Karpas-422 (cell line): ENCODE measurements at regions not wholly inside any gene's neighbourhood (a gene's known extent, or its start where the extent isn't known, plus 50 kb on each side); places are given as distances from the start of the nearest gene placed in this dataset.
"Not testable (repeated sequence)": the region's sequence is repeated elsewhere in the genome, so short reads cannot be mapped to it uniquely, and the experiment has no call there.

Experiments
- DNase-seq: peaks from one replicate; pipeline ENCODE4 v3.0.0-alpha.2; 2015
- H2AFZ ChIP-seq: fragments of 200-600 bp; sonication (generic); 2 replicates; pipeline ENCODE4 v1.6.1; 2014; ENCODE audit warnings: antibody characterized with exemption, low read length, mixed read lengths
- H3K27ac ChIP-seq: fragments of 200-600 bp; sonication (generic); 2 replicates; pipeline ENCODE4 v1.5.1; 2014; ENCODE audit warnings: mild to moderate bottlenecking, low read length, moderate library complexity
- H3K27me3 ChIP-seq: fragments of 200-600 bp; sonication (generic); 2 replicates; pipeline ENCODE4 v1.6.1; 2014; ENCODE audit warnings: low read length, mixed read lengths
- H3K36me3 ChIP-seq: fragments of 200-600 bp; sonication (generic); 2 replicates; pipeline ENCODE4 v1.6.1; 2014; ENCODE audit warnings: low read length, mixed read lengths; ENCODE audit not compliant: insufficient read depth
- H3K4me1 ChIP-seq: fragments of 200-600 bp; sonication (generic); 2 replicates; pipeline ENCODE4 v1.6.1; 2014; ENCODE audit warnings: mild to moderate bottlenecking, low read length, mixed read lengths
- H3K4me2 ChIP-seq: fragments of 200-600 bp; sonication (generic); 2 replicates; pipeline ENCODE4 v1.6.1; 2014; ENCODE audit warnings: low read length, low read depth, mild to moderate bottlenecking; ENCODE audit not compliant: poor library complexity, severe bottlenecking
- H3K4me3 ChIP-seq: fragments of 200-600 bp; sonication (generic); 2 replicates; pipeline ENCODE4 v1.5.1; 2014; ENCODE audit warnings: mild to moderate bottlenecking, antibody characterized with exemption, low read length, mixed read lengths
- H3K79me2 ChIP-seq: fragments of 200-600 bp; sonication (generic); 2 replicates; pipeline ENCODE4 v1.6.1; 2014; ENCODE audit warnings: mild to moderate bottlenecking, low read length, mixed read lengths
- H3K9ac ChIP-seq: fragments of 200-600 bp; sonication (generic); 2 replicates; pipeline ENCODE4 v1.6.0; 2014; ENCODE audit warnings: low read length
- H3K9me2 ChIP-seq: fragments of 200-600 bp; sonication (generic), shearing (Covaris generic); replicated peaks from 2 replicates; pipeline ENCODE4 v1.6.0; 2014; ENCODE audit warnings: mild to moderate bottlenecking, low read length, moderate library complexity; ENCODE audit not compliant: insufficient read depth
- H3K9me3 ChIP-seq: fragments of 300-700, 200-600 bp; sonication (generic); 2 replicates; pipeline ENCODE4 v1.6.1; 2014; ENCODE audit warnings: low read length, mixed read lengths
- H4K20me1 ChIP-seq: fragments of 200-600 bp; sonication (generic); 2 replicates; pipeline ENCODE4 v1.6.1; 2014; ENCODE audit warnings: mild to moderate bottlenecking, antibody characterized with exemption, low read length, low read depth; ENCODE audit not compliant: insufficient read depth

DNA sequence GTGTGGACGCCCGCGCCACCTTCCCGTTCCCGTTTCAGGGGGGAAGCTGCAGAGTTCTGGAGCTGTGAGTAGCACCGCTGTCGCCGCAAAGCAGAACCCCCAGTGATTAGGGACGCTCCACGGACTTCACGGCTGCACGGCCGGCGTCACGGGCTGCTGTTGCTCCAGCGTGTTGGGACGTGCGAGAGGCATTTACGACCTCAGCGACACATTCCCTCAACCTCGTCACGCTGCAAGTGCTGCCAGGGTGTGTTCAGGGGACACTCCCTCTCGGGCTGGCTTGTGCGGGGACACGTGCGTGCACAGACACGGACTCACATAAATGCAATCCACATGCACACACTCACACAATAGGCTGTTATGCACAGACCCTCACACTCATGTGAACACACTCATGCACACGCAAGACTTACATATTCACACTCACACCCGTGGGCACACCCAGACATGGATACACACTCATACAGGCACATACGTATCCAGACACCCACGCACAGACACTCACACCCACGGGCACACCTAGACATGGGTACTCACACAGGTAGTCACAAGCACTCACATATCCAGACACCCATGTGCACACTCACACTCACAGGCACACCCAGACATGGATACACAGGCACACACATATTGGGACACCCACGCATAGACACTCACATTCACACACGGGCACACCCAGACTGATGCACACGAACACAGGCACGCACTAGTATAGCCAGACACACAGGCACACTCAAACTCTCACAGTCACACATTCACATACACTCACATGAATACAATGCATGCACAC is 198.0 kb upstream of the ZNF469 start:
- not testable (repeated sequence) for H3K9me3 ChIP-seq, H3K4me2 ChIP-seq, H3K4me3 ChIP-seq, H3K9me2 ChIP-seq, DNase-seq, H3K4me1 ChIP-seq, H3K9ac ChIP-seq, H3K27ac ChIP-seq, H2AFZ ChIP-seq, H3K79me2 ChIP-seq, H4K20me1 ChIP-seq, H3K27me3 ChIP-seq, H3K36me3 ChIP-seq

DNA sequence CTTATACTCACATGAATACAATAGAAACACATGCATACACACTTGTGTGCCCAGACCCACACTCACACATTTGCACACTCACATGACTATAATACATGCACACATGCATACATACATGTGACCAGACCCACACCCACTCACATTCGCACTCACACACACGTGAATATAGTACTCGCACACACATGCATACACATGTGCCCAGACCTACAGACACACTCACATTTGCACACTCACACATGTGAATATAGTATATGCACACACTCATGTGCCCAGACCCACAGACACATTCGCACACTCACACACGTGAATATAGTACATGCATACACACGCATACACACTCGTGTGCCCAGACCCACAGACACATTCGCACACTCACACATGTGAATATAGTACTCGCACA is 197.4 kb upstream of the ZNF469 start:
- not testable (repeated sequence) for H3K4me1 ChIP-seq, H3K36me3 ChIP-seq

DNA sequence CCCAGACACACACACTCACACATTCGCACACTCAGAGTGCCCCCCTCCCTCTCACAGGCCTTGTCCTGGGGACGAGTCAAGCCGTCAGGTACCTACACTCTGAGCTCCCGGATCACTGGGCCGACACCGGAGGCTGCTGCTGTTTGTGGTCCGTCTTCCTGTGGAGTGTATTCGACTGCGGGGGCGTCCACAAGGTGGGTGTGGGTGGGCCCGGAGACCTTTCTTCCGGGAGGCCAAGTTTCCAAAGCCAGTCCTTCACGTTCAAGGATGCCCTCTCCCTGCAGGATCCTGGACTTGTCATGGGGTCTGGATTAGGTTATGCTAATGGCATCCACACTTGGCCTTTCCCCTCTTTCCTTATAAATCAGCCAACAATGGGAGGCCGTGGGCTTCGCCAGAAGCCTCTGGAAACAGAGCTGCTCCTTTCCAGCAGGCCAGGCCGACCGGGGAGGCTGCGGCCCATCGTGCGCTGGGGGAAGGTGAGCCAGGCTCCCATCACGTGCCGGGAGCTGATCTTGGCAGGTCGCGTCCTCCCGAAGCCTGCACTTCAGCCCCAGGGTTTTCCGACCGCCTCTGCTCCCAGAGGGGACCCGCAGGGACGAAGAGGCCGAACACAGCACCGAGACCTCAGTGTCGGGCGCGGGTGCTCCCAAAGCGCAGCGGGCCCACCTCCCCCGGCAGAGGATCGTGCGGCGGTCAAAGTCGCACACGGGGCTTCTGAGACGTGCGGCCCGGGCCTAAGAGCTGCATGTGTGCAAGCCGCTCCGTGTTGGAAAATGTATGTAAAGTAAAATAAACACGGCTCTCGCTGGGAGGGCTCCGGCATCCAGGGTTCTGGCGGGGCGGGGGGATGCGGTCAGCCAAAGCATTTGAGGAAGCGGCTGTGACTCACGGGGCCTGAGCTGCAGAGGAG is 196.5 kb upstream of the ZNF469 start:
- not testable (repeated sequence) for H3K4me2 ChIP-seq, H3K79me2 ChIP-seq, H3K36me3 ChIP-seq, H3K9me2 ChIP-seq, H3K27me3 ChIP-seq, DNase-seq, H3K27ac ChIP-seq, H2AFZ ChIP-seq, H3K4me3 ChIP-seq, H3K9me3 ChIP-seq, H4K20me1 ChIP-seq, H3K9ac ChIP-seq, H3K4me1 ChIP-seq

More for the DNA sequence above, 197.4 kb upstream of the ZNF469 start:
- H2AFZ ChIP-seq, H3K9me3 ChIP-seq, H3K4me3 ChIP-seq, H3K9me2 ChIP-seq, DNase-seq, H3K27me3 ChIP-seq, H3K79me2 ChIP-seq, H3K27ac ChIP-seq, H4K20me1 ChIP-seq, H3K4me2 ChIP-seq, H3K9ac ChIP-seq: not testable (repeated sequence)

DNA sequence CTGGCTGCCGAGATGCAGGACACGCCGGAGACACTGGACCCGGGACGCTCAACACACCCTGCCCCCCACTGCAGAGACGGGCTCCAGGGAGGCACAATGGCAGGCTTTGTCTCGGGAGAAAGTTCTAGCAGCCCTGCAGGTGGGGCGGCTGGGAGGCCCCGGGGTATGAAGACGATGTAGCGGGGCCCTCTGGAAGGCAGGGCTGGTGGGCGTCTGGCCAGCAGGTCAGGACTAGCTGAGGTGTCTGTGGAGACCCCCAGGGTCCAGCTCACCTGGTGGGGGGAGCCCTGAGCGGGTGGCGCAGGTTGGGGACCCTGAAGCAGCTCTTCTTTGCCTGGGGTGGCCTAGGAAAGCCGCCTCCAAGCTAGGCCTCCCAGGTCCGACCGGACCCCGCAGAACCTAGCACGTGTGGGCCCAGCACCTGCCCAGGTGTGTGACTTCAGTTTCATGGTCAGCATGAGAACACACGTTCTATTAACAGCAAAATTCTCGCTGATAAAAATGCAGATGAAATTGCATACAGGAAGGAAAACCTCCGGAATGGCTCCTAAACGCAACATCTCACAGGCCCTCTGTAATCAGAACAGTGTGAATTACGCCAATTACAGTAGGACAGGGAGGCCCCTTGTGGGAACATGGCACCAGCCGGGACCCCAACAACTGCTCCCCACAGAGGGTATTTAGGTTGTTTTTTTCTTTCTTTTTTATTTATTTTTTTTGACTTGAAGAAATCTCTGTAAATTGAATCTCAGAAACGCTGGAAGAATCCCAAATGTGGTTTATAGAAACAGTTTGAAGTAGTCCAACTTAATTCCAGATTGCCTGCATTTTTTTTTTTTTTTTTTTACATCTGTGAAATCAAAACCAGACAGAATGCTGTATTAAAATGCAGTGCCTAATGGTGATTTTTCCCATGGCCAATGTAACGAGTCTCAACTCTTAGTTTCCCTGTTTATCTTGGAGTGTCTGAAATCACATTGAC is 195.6 kb upstream of the ZNF469 start:
- H3K9me3 ChIP-seq, H3K79me2 ChIP-seq, H2AFZ ChIP-seq, H3K27ac ChIP-seq, H3K4me3 ChIP-seq, H3K4me1 ChIP-seq, H3K9ac ChIP-seq, DNase-seq, H3K4me2 ChIP-seq, H4K20me1 ChIP-seq, H3K27me3 ChIP-seq, H3K9me2 ChIP-seq, H3K36me3 ChIP-seq: not testable (repeated sequence)

DNA sequence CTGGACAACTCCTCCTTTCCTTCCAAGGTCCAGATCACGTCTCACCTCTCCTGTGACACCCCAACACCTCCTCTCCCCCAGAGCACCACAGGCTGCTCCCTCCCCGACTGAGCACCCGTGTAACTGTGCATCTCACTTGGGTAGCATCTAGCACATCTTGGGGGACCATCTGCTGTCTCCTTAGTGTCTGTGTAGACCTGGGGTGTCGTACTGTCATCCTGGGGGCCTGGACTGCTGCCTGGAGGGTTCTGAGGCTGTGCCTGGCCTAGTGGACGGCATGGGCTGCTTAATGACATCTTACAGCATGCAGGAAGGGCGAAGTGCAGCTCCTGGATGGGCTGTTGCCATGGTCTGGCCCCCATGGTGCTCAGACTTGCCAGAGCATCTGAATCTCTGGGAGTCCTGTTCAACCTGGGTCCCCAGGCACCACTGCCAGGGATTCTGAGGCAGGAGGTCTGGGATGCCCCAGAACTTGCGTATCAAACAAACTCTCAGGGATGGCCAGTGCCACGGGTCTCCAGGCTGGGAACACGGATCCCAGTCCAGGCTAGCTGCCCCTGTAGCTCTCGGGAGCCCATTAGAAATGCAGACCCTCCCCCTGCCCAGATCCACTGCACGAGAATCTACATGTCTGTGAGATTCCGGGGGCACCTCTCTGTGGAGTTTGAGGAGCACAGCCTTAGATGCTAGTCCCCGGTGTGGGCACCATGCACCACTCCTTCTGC is 194.4 kb upstream of the ZNF469 start:
- H3K36me3 ChIP-seq, DNase-seq, H3K4me1 ChIP-seq, H4K20me1 ChIP-seq, H3K27ac ChIP-seq, H3K9ac ChIP-seq, H3K4me2 ChIP-seq, H3K9me2 ChIP-seq, H2AFZ ChIP-seq, H3K9me3 ChIP-seq, H3K79me2 ChIP-seq, H3K4me3 ChIP-seq, H3K27me3 ChIP-seq: not testable (repeated sequence)

DNA sequence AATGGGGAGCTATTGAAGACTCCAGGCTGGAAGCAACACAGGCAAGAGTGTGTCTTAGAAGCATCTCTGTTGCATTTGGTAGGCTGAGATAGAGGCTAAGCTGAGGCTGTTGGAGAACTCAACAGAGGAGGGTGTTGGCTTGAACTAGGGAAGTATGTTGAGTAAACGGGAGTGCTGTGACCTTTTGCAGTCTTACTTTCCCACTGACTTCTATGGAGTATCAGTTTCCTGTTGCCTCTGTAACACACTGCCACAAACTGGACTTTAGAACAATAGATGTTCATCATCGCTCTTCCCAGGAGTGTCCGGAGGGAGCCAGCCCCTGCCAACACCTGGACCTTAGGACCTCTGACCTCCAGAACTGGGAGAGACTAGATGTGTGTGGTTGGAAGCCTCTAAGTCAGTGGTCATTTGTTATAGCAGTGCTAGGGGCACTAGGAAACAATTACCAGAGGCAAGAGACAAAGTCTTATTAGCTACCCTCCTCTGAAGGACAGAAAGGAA is 192.1 kb upstream of the ZNF469 start:
- H3K4me2 ChIP-seq, DNase-seq, H3K27ac ChIP-seq, H3K36me3 ChIP-seq, H4K20me1 ChIP-seq, H3K4me1 ChIP-seq, H3K9ac ChIP-seq, H3K79me2 ChIP-seq, H3K9me2 ChIP-seq, H3K4me3 ChIP-seq, H2AFZ ChIP-seq, H3K9me3 ChIP-seq, H3K27me3 ChIP-seq: not testable (repeated sequence)

DNA sequence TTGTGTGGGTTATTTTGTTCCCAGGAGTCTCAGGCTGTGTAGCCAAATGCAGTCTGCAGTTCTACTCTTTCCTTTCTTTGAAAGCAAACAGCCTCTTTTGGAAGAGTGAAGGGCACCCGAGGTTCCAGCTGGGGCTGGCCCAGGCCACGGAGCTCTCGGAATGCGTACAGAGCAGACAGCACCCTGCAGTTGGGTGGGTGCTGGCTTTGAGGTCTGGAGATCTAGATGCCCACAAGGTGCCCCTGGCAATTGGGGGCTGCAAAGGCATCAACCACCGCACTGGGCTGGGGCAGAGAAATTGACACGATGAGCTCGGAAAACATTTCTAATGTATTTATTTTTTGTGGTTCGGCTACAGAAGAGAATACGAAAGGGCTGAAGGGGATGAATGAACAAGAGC is 191.6 kb upstream of the ZNF469 start:
- not testable (repeated sequence) for H2AFZ ChIP-seq, H3K9ac ChIP-seq, H3K79me2 ChIP-seq, DNase-seq, H3K9me3 ChIP-seq, H3K4me2 ChIP-seq, H3K4me1 ChIP-seq, H3K36me3 ChIP-seq, H3K27me3 ChIP-seq, H4K20me1 ChIP-seq, H3K27ac ChIP-seq, H3K4me3 ChIP-seq, H3K9me2 ChIP-seq
